ENCODE measurements at regions not wholly inside any gene's neighbourhood (a gene's known extent, or its start where the extent isn't known, plus 50 kb on each side); places are given as distances from the start of the nearest gene placed in this dataset.
"Not testable (repeated sequence)": the region's sequence is repeated elsewhere in the genome, so short reads cannot be mapped to it uniquely, and the experiment has no call there.

GRCh38 chr6:56812851-56813250 is 142.1 kb upstream of the BEND6 start:
- DNase-seq (ENCODE audit: low read depth in 4 of 4, low spot score in 3 of 4) = not testable (repeated sequence)

- no peak for DNase-seq (ENCODE audit: low read depth in 4 of 4, low spot score in 3 of 4)
Observed at GRCh38 chr6:56808871-56809359, 146.0 kb upstream of the BEND6 start.

- no peak for DNase-seq (ENCODE audit: low read depth in 4 of 4, low spot score in 3 of 4)
Observed at GRCh38 chr6:56807989-56808337, 146.9 kb upstream of the BEND6 start.

GRCh38 chr6:56807326-56807988 is 147.4 kb upstream of the BEND6 start:
- DNase-seq (ENCODE audit: low read depth in 4 of 4, low spot score in 3 of 4) = no peak

- no peak for DNase-seq (ENCODE audit: low read depth in 4 of 4, low spot score in 3 of 4)
Observed at GRCh38 chr6:56806368-56806767, 148.5 kb upstream of the BEND6 start.

GRCh38 chr6:56804996-56805395 is 149.9 kb upstream of the BEND6 start:
- no peak for DNase-seq (ENCODE audit: low read depth in 4 of 4, low spot score in 3 of 4)

- no peak for DNase-seq (ENCODE audit: low read depth in 4 of 4, low spot score in 3 of 4)
Observed at GRCh38 chr6:56803594-56803993, 151.3 kb upstream of the BEND6 start.

- DNase-seq (ENCODE audit: low read depth in 4 of 4, low spot score in 3 of 4) = no peak
Observed at GRCh38 chr6:56802584-56802983, 152.3 kb upstream of the BEND6 start.

GRCh38 chr6:56799989-56800388 is 154.9 kb upstream of the BEND6 start:
- no peak for DNase-seq (ENCODE audit: low read depth in 4 of 4, low spot score in 3 of 4)

GRCh38 chr6:56798163-56798562 is 155.5 kb upstream of the DST start:
- DNase-seq (ENCODE audit: low read depth in 4 of 4, low spot score in 3 of 4) = no peak

- DNase-seq (ENCODE audit: low read depth in 4 of 4, low spot score in 3 of 4) = no peak
Observed at GRCh38 chr6:56796196-56796532, 153.5 kb upstream of the DST start.

- DNase-seq (ENCODE audit: low read depth in 4 of 4, low spot score in 3 of 4) = no peak
Observed at GRCh38 chr6:56795466-56796195, 152.9 kb upstream of the DST start.

GRCh38 chr6:56794421-56794820 is 151.7 kb upstream of the DST start:
- DNase-seq (ENCODE audit: low read depth in 4 of 4, low spot score in 3 of 4) = no peak

GRCh38 chr6:56793938-56794337 is 151.2 kb upstream of the DST start:
- DNase-seq (ENCODE audit: low read depth in 4 of 4, low spot score in 3 of 4) = no peak

GRCh38 chr6:56790414-56790813 is 147.7 kb upstream of the DST start:
- DNase-seq (ENCODE audit: low read depth in 4 of 4, low spot score in 3 of 4) = no peak

- DNase-seq (ENCODE audit: low read depth in 4 of 4, low spot score in 3 of 4) = no peak
Observed at GRCh38 chr6:56789879-56790278, 147.2 kb upstream of the DST start.

GRCh38 chr6:56789342-56789741 is 146.7 kb upstream of the DST start:
- no peak for DNase-seq (ENCODE audit: low read depth in 4 of 4, low spot score in 3 of 4)

GRCh38 chr6:56787209-56787608 is 144.5 kb upstream of the DST start:
- no peak for DNase-seq (ENCODE audit: low read depth in 4 of 4, low spot score in 3 of 4)

- DNase-seq (ENCODE audit: low read depth in 4 of 4, low spot score in 3 of 4) = no peak
Observed at GRCh38 chr6:56786256-56786655, 143.6 kb upstream of the DST start.

GRCh38 chr6:56785536-56785935 is 142.8 kb upstream of the DST start:
- DNase-seq (ENCODE audit: low read depth in 4 of 4, low spot score in 3 of 4) = not testable (repeated sequence)

GRCh38 chr6:56780109-56780508 is 137.4 kb upstream of the DST start:
- not testable (repeated sequence) for DNase-seq (ENCODE audit: low read depth in 4 of 4, low spot score in 3 of 4)

GRCh38 chr6:56778503-56778902 is 135.8 kb upstream of the DST start:
- not testable (repeated sequence) for DNase-seq (ENCODE audit: low read depth in 4 of 4, low spot score in 3 of 4)

Measured in right renal pelvis (tissue), 4 donors.